AG08396 (cell line): ENCODE measurements at regions not wholly inside any gene's neighbourhood (a gene's known extent, or its start where the extent isn't known, plus 50 kb on each side); places are given as distances from the start of the nearest gene placed in this dataset.
"Not testable (repeated sequence)": the region's sequence is repeated elsewhere in the genome, so short reads cannot be mapped to it uniquely, and the experiment has no call there.

ENCODE experiments used
- DNase-seq: peaks from one replicate; pipeline ENCODE4 v3.0.0; 2012; ENCODE audit warnings: low spot score, mixed read lengths

- not testable (repeated sequence) for DNase-seq
Measured at GRCh38 chr9:41018948-41019347, 109.5 kb downstream of the FOXD4L6 start.

GRCh38 chr9:41016699-41017098 is 111.8 kb downstream of the FOXD4L6 start:
- DNase-seq, result not testable (repeated sequence)

- not testable (repeated sequence) for DNase-seq
Measured at GRCh38 chr9:40999952-41000700, 128.4 kb downstream of the FOXD4L6 start.

- not testable (repeated sequence) for DNase-seq
Measured at GRCh38 chr9:40995490-40995889, 133.0 kb downstream of the FOXD4L6 start.

- not testable (repeated sequence) for DNase-seq
Measured at GRCh38 chr9:40993842-40994241, 134.6 kb downstream of the FOXD4L6 start.

GRCh38 chr9:40993375-40993774 is 135.1 kb downstream of the FOXD4L6 start:
- not testable (repeated sequence) for DNase-seq

GRCh38 chr9:40992472-40992821 is 136.0 kb downstream of the FOXD4L6 start:
- DNase-seq, result peak; percentile 20

GRCh38 chr9:40991741-40992471 is 136.6 kb downstream of the FOXD4L6 start:
- peak; percentile 90 for DNase-seq

GRCh38 chr9:40991100-40991740 is 137.3 kb downstream of the FOXD4L6 start:
- not testable (repeated sequence) for DNase-seq

- DNase-seq, result not testable (repeated sequence)
Measured at GRCh38 chr9:40986332-40986731, 142.1 kb downstream of the FOXD4L6 start.

- DNase-seq, result not testable (repeated sequence)
Measured at GRCh38 chr9:40975351-40975750, 153.1 kb downstream of the FOXD4L6 start.

- DNase-seq, result not testable (repeated sequence)
Measured at GRCh38 chr9:40974912-40975311, 153.6 kb downstream of the FOXD4L6 start.

- not testable (repeated sequence) for DNase-seq
Measured at GRCh38 chr9:40971773-40972172, 156.7 kb downstream of the FOXD4L6 start.

- DNase-seq, result not testable (repeated sequence)
Measured at GRCh38 chr9:40970340-40970739, 158.1 kb downstream of the FOXD4L6 start.

GRCh38 chr9:40962461-40962860 is 166.0 kb downstream of the FOXD4L6 start:
- not testable (repeated sequence) for DNase-seq

- DNase-seq, result peak; percentile 7
Measured at GRCh38 chr9:40951876-40952494, 176.5 kb downstream of the FOXD4L6 start.

GRCh38 chr9:40946228-40946627 is 182.3 kb downstream of the FOXD4L6 start:
- DNase-seq, result not testable (repeated sequence)

- not testable (repeated sequence) for DNase-seq
Measured at GRCh38 chr9:40942730-40943129, 185.8 kb downstream of the FOXD4L6 start.

GRCh38 chr9:40939888-40940209 is 188.6 kb downstream of the FOXD4L6 start:
- DNase-seq, result not testable (repeated sequence)

- not testable (repeated sequence) for DNase-seq
Measured at GRCh38 chr9:40939201-40939887, 189.1 kb downstream of the FOXD4L6 start.

GRCh38 chr9:40935336-40935735 is 193.1 kb downstream of the FOXD4L6 start:
- DNase-seq, result no peak

- not testable (repeated sequence) for DNase-seq
Measured at GRCh38 chr9:40934480-40934879, 194.0 kb downstream of the FOXD4L6 start.
